ENCODE measurements at regions not wholly inside any gene's neighbourhood (a gene's known extent, or its start where the extent isn't known, plus 50 kb on each side); places are given as distances from the start of the nearest gene placed in this dataset.
"Not testable (repeated sequence)": the region's sequence is repeated elsewhere in the genome, so short reads cannot be mapped to it uniquely, and the experiment has no call there.

GRCh38 chr6:27544135-27544534, 71.2 kb upstream of the ZNF184 start:
- TF ChIP-seq CTCF, POLR2A (IDR thresholded peaks at IDR 0.05): not testable (repeated sequence)

Data from adrenal gland (tissue), 5 donors.